NB4 (cell line): ENCODE measurements at regions not wholly inside any gene's neighbourhood (a gene's known extent, or its start where the extent isn't known, plus 50 kb on each side); places are given as distances from the start of the nearest gene placed in this dataset.

ENCODE experiments used
- DNase-seq: peaks from one replicate; pipeline ENCODE4 v3.0.0; 2010; ENCODE audit warnings: low read depth
- H3K4me3 ChIP-seq: one replicate; pipeline ENCODE4 v1.5.1; 2011; ENCODE audit warnings: mild to moderate bottlenecking, low read depth, low read length, moderate library complexity
- MYC ChIP-seq: IDR thresholded peaks from 2 replicates; pipeline ENCODE4 v1.6.1; 2011; ENCODE audit warnings: low read depth, low read length
- POLR2A ChIP-seq: IDR thresholded peaks from 2 replicates; pipeline ENCODE4 v1.6.1; 2011; ENCODE audit warnings: mild to moderate bottlenecking; ENCODE audit not compliant: insufficient read length; ENCODE audit errors: extremely low read depth
- TF ChIP-seq, protein P1 (sequence below): IDR thresholded peaks from one replicate; pipeline ENCODE4 v1.5.1; 2012; ENCODE audit warnings: low read depth, low read length
- TF ChIP-seq, protein P2 (sequence below): IDR thresholded peaks from 2 replicates; pipeline ENCODE4 v1.6.1; 2011; ENCODE audit warnings: low read depth, low read length

DNA sequence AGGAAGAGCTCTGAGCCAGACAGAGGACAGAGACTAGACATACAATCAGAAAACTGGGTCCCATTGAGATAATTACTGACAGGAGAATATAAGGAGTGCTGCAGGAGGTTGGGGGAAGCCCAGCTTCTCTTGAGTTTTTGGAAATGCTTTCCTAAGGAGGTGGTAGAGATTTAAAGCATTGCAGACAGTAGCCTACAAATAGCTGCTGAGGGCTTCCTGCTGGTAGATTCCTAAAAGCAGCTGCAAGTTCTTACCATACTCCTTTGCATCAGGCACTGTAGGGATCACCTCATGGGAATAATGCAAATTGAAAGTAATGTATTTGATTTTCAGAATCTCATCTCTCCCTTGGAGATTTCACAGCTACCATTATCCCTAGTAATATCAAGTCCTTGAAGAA is 902.6 kb upstream of the GCFC2 start:
- no peak overlapping the region for H3K4me3 ChIP-seq
- no peak for DNase-seq
- no peak for TF ChIP-seq POLR2A
- TF ChIP-seq, protein P1, sequence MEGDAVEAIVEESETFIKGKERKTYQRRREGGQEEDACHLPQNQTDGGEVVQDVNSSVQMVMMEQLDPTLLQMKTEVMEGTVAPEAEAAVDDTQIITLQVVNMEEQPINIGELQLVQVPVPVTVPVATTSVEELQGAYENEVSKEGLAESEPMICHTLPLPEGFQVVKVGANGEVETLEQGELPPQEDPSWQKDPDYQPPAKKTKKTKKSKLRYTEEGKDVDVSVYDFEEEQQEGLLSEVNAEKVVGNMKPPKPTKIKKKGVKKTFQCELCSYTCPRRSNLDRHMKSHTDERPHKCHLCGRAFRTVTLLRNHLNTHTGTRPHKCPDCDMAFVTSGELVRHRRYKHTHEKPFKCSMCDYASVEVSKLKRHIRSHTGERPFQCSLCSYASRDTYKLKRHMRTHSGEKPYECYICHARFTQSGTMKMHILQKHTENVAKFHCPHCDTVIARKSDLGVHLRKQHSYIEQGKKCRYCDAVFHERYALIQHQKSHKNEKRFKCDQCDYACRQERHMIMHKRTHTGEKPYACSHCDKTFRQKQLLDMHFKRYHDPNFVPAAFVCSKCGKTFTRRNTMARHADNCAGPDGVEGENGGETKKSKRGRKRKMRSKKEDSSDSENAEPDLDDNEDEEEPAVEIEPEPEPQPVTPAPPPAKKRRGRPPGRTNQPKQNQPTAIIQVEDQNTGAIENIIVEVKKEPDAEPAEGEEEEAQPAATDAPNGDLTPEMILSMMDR: no peak
- TF ChIP-seq, protein P2, sequence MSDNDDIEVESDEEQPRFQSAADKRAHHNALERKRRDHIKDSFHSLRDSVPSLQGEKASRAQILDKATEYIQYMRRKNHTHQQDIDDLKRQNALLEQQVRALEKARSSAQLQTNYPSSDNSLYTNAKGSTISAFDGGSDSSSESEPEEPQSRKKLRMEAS: no peak
- no peak for TF ChIP-seq MYC

GRCh38 chr2:76612764-76613163 is 902.0 kb upstream of the GCFC2 start:
- TF ChIP-seq, protein P2: no peak
- TF ChIP-seq POLR2A (no peak), MYC (no peak)
- TF ChIP-seq, protein P1: no peak
- DNase-seq: no peak
- no peak overlapping the region for H3K4me3 ChIP-seq

DNA sequence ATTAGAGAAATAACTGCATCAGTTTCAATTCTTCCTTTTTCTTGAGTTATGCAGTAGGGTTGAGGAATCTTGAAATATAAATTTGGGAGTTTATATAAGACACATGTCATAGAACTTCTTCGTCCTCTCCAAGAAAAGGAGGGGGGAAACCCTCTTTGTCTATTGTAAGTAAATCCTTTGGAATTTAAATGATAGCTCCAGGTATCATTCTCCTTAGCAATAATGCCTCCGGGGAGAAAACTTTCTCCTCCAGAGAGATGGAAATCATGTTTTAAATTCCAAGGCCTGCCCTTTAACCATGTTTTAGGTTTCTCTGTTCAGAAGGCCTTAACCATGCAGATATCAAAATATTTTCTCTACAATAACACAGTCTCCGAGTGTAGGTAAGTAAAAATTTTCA is 899.7 kb upstream of the GCFC2 start:
- no peak for DNase-seq
- TF ChIP-seq, protein P2: no peak
- TF ChIP-seq, protein P1: no peak
- TF ChIP-seq MYC (no peak), POLR2A (no peak)

GRCh38 chr2:76599732-76600368 is 889.1 kb upstream of the GCFC2 start:
- peak; percentile 87 for DNase-seq
- TF ChIP-seq, protein P1: peak; percentile 80
- TF ChIP-seq, protein P2: no peak
- no peak for TF ChIP-seq MYC
- no peak overlapping the region for H3K4me3 ChIP-seq

More for the DNA sequence above, 899.7 kb upstream of the GCFC2 start:
- H3K4me3 ChIP-seq: no peak overlapping the region

DNA sequence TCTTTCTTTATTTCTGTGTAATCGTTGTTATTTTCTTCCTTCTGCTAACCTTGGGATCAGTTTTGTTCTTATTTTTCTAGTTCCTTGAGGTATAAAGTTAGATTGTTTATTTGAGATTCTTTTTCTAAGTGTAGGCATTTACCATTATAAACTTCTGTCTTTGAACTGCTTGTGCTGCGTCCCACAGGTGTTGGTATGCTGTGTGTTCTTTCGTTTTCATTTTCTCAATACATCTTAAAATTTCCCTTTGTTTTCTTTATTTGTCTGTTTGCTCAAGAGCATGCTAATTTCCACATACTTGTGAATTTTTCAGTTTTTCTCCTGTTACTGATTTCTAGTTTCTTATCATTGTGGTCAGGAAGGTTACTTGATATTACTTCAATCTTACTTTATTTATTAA is 873.8 kb upstream of the GCFC2 start:
- TF ChIP-seq MYC (no peak), POLR2A (no peak)
- TF ChIP-seq, protein P2: no peak
- TF ChIP-seq, protein P1: no peak

DNA sequence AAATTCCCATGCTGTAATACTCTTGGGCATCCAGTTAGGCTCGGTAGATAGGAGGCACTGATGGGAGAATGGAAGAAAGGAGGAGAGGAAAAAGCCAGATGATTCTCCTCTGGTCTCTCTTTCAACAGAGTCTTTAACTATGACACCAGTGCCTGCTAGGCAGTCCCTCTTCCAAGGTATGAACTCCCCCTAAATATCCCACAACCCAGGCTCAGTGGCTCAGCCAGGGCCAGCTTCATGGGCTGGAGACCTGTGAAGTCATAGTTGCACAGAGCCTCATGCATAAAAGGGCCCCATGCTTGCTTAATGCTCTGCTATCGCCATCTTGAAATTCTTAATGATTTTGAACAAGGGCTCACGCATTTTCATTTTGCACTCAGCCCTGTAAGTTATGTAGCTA is 869.2 kb upstream of the GCFC2 start:
- DNase-seq: no peak
- H3K4me3 ChIP-seq: no peak overlapping the region
- TF ChIP-seq POLR2A (no peak), MYC (no peak)

More for the DNA sequence above, 873.8 kb upstream of the GCFC2 start:
- H3K4me3 ChIP-seq: no peak overlapping the region
- DNase-seq: no peak
